Chondrocyte (in vitro differentiated cells): ENCODE measurements at regions not wholly inside any gene's neighbourhood (a gene's known extent, or its start where the extent isn't known, plus 50 kb on each side); places are given as distances from the start of the nearest gene placed in this dataset.

Experiments used
- DNase-seq: peaks from one replicate; pipeline ENCODE4 v3.0.0; 2021; ENCODE audit warnings: mixed read lengths, low spot score
- H3K27ac Mint-ChIP-seq: one replicate; pipeline ENCODE4 v1.8.0; 2021; ENCODE audit warnings: mild to moderate bottlenecking, moderate library complexity, mixed read lengths; ENCODE audit not compliant: unreplicated experiment
- H3K27me3 Mint-ChIP-seq: 2 replicates; pipeline ENCODE4 v1.8.0; 2021; ENCODE audit warnings: low read depth, mixed read lengths
- H3K36me3 Mint-ChIP-seq: 2 replicates; pipeline ENCODE4 v1.8.0; 2021; ENCODE audit warnings: low read depth, mixed read lengths
- H3K4me1 Mint-ChIP-seq: 2 replicates; pipeline ENCODE4 v1.8.0; 2021; ENCODE audit warnings: low read depth, mild to moderate bottlenecking, mixed read lengths
- H3K4me3 Mint-ChIP-seq: one replicate; pipeline ENCODE4 v1.8.0; 2021; ENCODE audit warnings: mild to moderate bottlenecking, moderate library complexity, mixed read lengths; ENCODE audit not compliant: unreplicated experiment
- H3K9me3 Mint-ChIP-seq: 2 replicates; pipeline ENCODE4 v1.8.0; 2021; ENCODE audit warnings: low read depth, mixed read lengths
- TF ChIP-seq, protein P1 (sequence below): fragments of 200-600 bp; sonication (generic); IDR thresholded peaks from 2 replicates; pipeline ENCODE4 v1.5.0; 2021; ENCODE audit warnings: antibody characterized with exemption, mild to moderate bottlenecking, moderate library complexity

DNA sequence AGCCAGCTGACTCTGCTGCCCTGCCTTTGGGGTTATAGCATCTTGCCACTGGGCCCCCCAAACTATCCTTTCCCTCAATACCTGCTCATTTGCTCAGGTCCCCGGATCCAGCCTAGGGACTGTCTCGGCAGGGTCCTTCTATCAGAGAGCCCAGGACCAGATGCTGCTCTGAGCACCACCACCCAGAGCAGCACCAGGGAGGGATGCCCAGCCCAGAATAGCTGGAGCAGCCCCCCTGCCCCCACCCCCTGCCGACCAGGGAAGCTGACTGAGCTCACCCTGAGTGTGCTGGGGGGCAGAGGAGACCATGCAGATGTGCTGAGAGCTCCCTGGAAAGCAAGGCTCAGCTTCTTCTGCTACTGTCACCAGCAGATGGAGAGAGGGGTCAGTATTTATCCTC, 103.6 kb upstream of the IGSF1 start:
- DNase-seq = no peak
- Mint-ChIP-seq H3K4me1 (no peaks in the 10 kb centered on the region), H3K27ac (no peak overlapping the region), H3K4me3 (no peak overlapping the region), H3K9me3 (peaks cover 14% of the 10 kb centered on the region), H3K36me3 (peaks cover 18% of the 10 kb centered on the region), H3K27me3 (no peaks in the 10 kb centered on the region)
- TF ChIP-seq, protein P1, sequence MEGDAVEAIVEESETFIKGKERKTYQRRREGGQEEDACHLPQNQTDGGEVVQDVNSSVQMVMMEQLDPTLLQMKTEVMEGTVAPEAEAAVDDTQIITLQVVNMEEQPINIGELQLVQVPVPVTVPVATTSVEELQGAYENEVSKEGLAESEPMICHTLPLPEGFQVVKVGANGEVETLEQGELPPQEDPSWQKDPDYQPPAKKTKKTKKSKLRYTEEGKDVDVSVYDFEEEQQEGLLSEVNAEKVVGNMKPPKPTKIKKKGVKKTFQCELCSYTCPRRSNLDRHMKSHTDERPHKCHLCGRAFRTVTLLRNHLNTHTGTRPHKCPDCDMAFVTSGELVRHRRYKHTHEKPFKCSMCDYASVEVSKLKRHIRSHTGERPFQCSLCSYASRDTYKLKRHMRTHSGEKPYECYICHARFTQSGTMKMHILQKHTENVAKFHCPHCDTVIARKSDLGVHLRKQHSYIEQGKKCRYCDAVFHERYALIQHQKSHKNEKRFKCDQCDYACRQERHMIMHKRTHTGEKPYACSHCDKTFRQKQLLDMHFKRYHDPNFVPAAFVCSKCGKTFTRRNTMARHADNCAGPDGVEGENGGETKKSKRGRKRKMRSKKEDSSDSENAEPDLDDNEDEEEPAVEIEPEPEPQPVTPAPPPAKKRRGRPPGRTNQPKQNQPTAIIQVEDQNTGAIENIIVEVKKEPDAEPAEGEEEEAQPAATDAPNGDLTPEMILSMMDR = no peak

DNA sequence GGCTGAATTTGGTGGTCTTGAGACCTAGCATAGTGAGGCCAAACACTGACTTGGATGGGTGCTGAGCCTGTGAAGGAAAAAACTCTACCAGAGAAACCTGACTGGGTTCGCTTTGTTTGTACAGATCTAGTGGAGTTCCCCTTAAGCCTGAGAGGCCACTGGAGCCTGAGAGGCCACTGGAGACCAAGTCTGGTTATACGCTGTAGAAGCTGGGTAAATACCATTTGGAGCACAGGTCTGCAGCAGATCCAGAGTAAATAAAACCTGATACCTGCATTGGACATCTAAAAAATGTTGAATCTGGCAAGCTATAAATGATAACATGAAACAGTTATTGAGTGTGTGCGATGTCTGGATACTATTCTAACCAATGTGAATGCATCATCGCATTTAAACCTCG, 104.3 kb upstream of the IGSF1 start:
- Mint-ChIP-seq H3K4me3 (no peak overlapping the region), H3K27ac (no peak overlapping the region), H3K27me3 (no peaks in the 10 kb centered on the region), H3K4me1 (no peaks in the 10 kb centered on the region), H3K36me3 (peaks cover 13% of the 10 kb centered on the region), H3K9me3 (peaks cover 11% of the 10 kb centered on the region)
- DNase-seq = no peak
- TF ChIP-seq, protein P1 = no peak

DNA sequence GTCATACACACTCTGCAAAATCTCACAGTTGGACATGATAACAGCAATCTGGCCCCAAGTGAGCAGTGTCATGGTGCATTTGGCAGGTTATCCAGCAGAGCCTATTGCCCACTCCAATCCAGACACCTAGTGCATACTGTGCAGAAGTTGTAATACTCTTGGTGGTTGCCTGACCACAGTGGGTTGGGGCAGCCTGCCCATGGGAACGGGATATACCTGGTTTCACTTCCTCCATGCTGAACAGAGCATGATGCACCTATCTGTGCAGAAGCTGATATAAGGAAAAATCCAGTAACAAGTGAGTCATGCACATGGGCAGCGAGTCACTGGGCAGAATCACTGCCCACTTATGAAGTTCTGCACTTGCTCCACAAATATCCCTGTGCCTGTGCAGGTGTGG, 105.3 kb upstream of the IGSF1 start:
- Mint-ChIP-seq H3K4me1 (no peaks in the 10 kb centered on the region), H3K4me3 (no peak overlapping the region), H3K27me3 (no peaks in the 10 kb centered on the region), H3K27ac (no peak overlapping the region), H3K9me3 (peaks cover 7% of the 10 kb centered on the region), H3K36me3 (peaks cover 8% of the 10 kb centered on the region)
- DNase-seq = no peak
- TF ChIP-seq, protein P1 = no peak

DNA sequence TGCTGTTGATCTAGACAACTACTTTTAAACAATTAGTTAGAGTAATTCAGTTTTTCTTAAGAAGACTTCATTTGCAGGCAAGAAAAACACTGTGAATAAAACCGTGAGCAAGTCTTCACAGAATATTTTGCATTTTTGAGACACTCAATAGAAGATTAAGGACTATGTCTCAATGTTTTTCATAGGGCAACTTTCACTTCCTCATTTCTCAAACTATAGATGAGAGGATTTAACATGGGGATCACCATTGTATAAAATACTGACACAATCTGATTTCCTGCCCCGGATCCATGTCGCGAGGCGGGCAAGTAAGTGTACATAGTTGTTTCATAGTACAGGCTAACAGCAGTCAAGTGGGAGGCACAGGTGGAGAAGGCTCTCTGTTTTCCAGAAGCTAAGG, 108.8 kb upstream of the IGSF1 start:
- TF ChIP-seq, protein P1 = no peak
- no peak for DNase-seq
- Mint-ChIP-seq H3K27me3 (no peaks in the 10 kb centered on the region), H3K27ac (no peak overlapping the region), H3K9me3 (peaks cover 4% of the 10 kb centered on the region), H3K4me1 (no peaks in the 10 kb centered on the region), H3K4me3 (no peak overlapping the region), H3K36me3 (peaks cover 4% of the 10 kb centered on the region)

DNA sequence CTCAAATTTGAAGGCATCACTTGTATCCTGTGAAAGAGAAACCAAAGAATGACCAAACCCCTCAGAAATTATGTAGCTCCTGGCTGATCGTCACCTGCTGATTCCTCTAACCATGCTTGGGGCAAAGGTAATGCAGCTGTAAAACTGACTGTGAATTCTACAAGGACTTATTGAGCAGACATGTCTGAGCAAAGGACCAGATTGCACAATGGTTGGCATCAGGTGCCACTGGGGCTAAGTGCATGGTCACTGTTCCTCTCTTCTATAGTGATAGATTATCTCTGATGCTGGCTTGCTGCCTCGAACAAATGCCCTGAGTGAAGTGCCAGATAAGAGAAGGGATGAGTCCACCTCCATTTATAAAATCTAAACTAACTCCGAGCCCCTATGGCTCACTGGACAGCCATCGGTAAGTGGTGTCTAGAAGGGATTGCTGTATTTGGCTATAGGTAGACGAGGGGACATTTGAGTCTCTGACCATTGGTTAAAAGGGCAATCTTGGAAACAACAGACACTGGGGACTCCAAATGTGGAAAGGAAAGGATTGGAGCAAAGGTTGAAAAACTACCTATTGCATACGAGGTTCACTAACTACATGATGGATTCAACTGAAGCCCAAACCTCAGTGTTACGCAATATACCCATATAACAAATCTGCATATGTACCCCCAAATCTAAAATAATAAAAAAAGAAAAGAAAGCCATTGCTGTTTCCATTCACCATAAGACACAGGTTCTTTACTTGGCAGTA, 110.7 kb upstream of the IGSF1 start:
- H3K4me1 Mint-ChIP-seq = no peaks in the 10 kb centered on the region
- H3K36me3 Mint-ChIP-seq = peaks cover 4% of the 10 kb centered on the region
- H3K27me3 Mint-ChIP-seq = no peaks in the 10 kb centered on the region
- TF ChIP-seq, protein P1 = no peak
- H3K4me3 Mint-ChIP-seq = no peak overlapping the region
- H3K27ac Mint-ChIP-seq = no peak overlapping the region
- peaks cover 4% of the 10 kb centered on the region for H3K9me3 Mint-ChIP-seq
- no peak for DNase-seq
